Immature natural killer cell (primary cell): ENCODE measurements at regions not wholly inside any gene's neighbourhood (a gene's known extent, or its start where the extent isn't known, plus 50 kb on each side); places are given as distances from the start of the nearest gene placed in this dataset.
"Not testable (repeated sequence)": the region's sequence is repeated elsewhere in the genome, so short reads cannot be mapped to it uniquely, and the experiment has no call there.

ENCODE experiments used
- DNase-seq, 3 donors: peaks; one replicate each; pipeline ENCODE4 v3.0.0; 2022; ENCODE audit warnings: mixed read lengths in 1 of 3
- H3K27ac Mint-ChIP-seq, 6 donors: one replicate each; pipeline ENCODE4 v1.8.0; 2020; ENCODE audit warnings: mixed read lengths in 6 of 6, mild to moderate bottlenecking in 5 of 6, inconsistent platforms in 4 of 6, moderate library complexity in 3 of 6
- H3K27me3 Mint-ChIP-seq, 3 donors: one replicate each; pipeline ENCODE4 v1.8.0; 2020 to 2021; ENCODE audit warnings: low read depth in 3 of 3, mild to moderate bottlenecking in 3 of 3, mixed read lengths in 3 of 3, moderate library complexity in 3 of 3, inconsistent platforms in 1 of 3
- H3K36me3 Mint-ChIP-seq, 3 donors: one replicate each; pipeline ENCODE4 v1.8.0; 2020; ENCODE audit warnings: mixed read lengths in 3 of 3, inconsistent platforms in 2 of 3, mild to moderate bottlenecking in 2 of 3
- H3K4me1 Mint-ChIP-seq, 2 donors: one replicate each; pipeline ENCODE4 v1.8.0; 2020; ENCODE audit warnings: inconsistent platforms in 2 of 2, mild to moderate bottlenecking in 2 of 2, mixed read lengths in 2 of 2, moderate library complexity in 1 of 2
- H3K4me3 Mint-ChIP-seq, 5 donors: one replicate each; pipeline ENCODE4 v1.8.0; 2020; ENCODE audit warnings: mild to moderate bottlenecking in 5 of 5, mixed read lengths in 5 of 5, inconsistent platforms in 3 of 5, moderate library complexity in 3 of 5
- H3K9me3 Mint-ChIP-seq, 6 donors: one replicate each; pipeline ENCODE4 v1.8.0; 2020; ENCODE audit warnings: mild to moderate bottlenecking in 6 of 6, mixed read lengths in 6 of 6, inconsistent platforms in 4 of 6, moderate library complexity in 3 of 6

GRCh38 chr18:43949291-43949690 is 672.0 kb upstream of the SYT4 start:
- DNase-seq, result no peak
- Mint-ChIP-seq H3K9me3 (peaks cover 0 to 12% (median under 1%) of the 10 kb centered on the region in 6 donors), H3K4me1 (no peaks in the 10 kb centered on the region)

GRCh38 chr18:43950062-43950461 is 672.8 kb upstream of the SYT4 start:
- no peaks in the 10 kb centered on the region for H3K36me3 Mint-ChIP-seq
- no peak overlapping the region for H3K4me3 Mint-ChIP-seq
- no peak for DNase-seq
- peaks cover 0 to 12% (median under 1%) of the 10 kb centered on the region in 6 donors for H3K9me3 Mint-ChIP-seq
- no peaks in the 10 kb centered on the region for H3K4me1 Mint-ChIP-seq
- H3K27me3 Mint-ChIP-seq, result no peaks in the 10 kb centered on the region
- no peak overlapping the region for H3K27ac Mint-ChIP-seq

More at GRCh38 chr18:43949291-43949690, 672.0 kb upstream of the SYT4 start:
- no peaks in the 10 kb centered on the region for H3K27me3 Mint-ChIP-seq
- H3K27ac Mint-ChIP-seq, result no peak overlapping the region
- H3K36me3 Mint-ChIP-seq, result no peaks in the 10 kb centered on the region
- no peak overlapping the region for H3K4me3 Mint-ChIP-seq

GRCh38 chr18:43952398-43952797 is 675.1 kb upstream of the SYT4 start:
- no peaks in the 10 kb centered on the region for H3K36me3 Mint-ChIP-seq
- no peak for DNase-seq
- peaks cover 0 to 9% (median 0%) of the 10 kb centered on the region in 6 donors for H3K9me3 Mint-ChIP-seq
- no peak overlapping the region for H3K27ac Mint-ChIP-seq
- no peak overlapping the region for H3K4me3 Mint-ChIP-seq
- H3K27me3 Mint-ChIP-seq, result no peaks in the 10 kb centered on the region
- H3K4me1 Mint-ChIP-seq, result no peaks in the 10 kb centered on the region

GRCh38 chr18:43961722-43962121 is 684.4 kb upstream of the SYT4 start:
- DNase-seq, result no peak
- H3K27me3 Mint-ChIP-seq, result no peaks in the 10 kb centered on the region
- H3K27ac Mint-ChIP-seq, result no peak overlapping the region
- peaks cover 0 to 2% (median 0%) of the 10 kb centered on the region in 6 donors for H3K9me3 Mint-ChIP-seq
- H3K4me3 Mint-ChIP-seq, result peak overlapping the region in 1 of 5 donors; percentile 36
- no peaks in the 10 kb centered on the region for H3K36me3 Mint-ChIP-seq
- no peaks in the 10 kb centered on the region for H3K4me1 Mint-ChIP-seq

- H3K27ac Mint-ChIP-seq, result no peak overlapping the region
- H3K36me3 Mint-ChIP-seq, result no peaks in the 10 kb centered on the region
- H3K4me3 Mint-ChIP-seq, result no peak overlapping the region
- H3K9me3 Mint-ChIP-seq, result peaks cover 0 to 2% (median 0%) of the 10 kb centered on the region in 6 donors
- peaks cover 0 to 2% (median 0%) of the 10 kb centered on the region in 3 donors for H3K27me3 Mint-ChIP-seq
- no peaks in the 10 kb centered on the region for H3K4me1 Mint-ChIP-seq
- DNase-seq, result no peak
Observed at GRCh38 chr18:43964666-43965065, 687.4 kb upstream of the SYT4 start.

- Mint-ChIP-seq H3K27ac (no peak overlapping the region), H3K4me3 (no peak overlapping the region), H3K4me1 (no peaks in the 10 kb centered on the region), H3K9me3 (peaks cover 0 to 2% (median 0%) of the 10 kb centered on the region in 6 donors), H3K36me3 (no peaks in the 10 kb centered on the region), H3K27me3 (peaks cover 0 to 2% (median 0%) of the 10 kb centered on the region in 3 donors)
- DNase-seq, result no peak
Observed at GRCh38 chr18:43965691-43966090, 688.4 kb upstream of the SYT4 start.

GRCh38 chr18:43970656-43971055 is 693.4 kb upstream of the SYT4 start:
- H3K27me3 Mint-ChIP-seq, result peaks cover 0 to 4% (median 0%) of the 10 kb centered on the region in 3 donors
- no peaks in the 10 kb centered on the region for H3K36me3 Mint-ChIP-seq
- no peak for DNase-seq
- H3K9me3 Mint-ChIP-seq, result peaks cover 0 to 1% (median 0%) of the 10 kb centered on the region in 6 donors
- no peak overlapping the region for H3K27ac Mint-ChIP-seq
- no peak overlapping the region for H3K4me3 Mint-ChIP-seq
- no peaks in the 10 kb centered on the region for H3K4me1 Mint-ChIP-seq

GRCh38 chr18:43978174-43978573 is 700.9 kb upstream of the SYT4 start:
- Mint-ChIP-seq H3K36me3 (no peaks in the 10 kb centered on the region), H3K4me3 (no peak overlapping the region), H3K27ac (no peak overlapping the region), H3K4me1 (no peaks in the 10 kb centered on the region), H3K27me3 (peaks cover 0 to 4% (median 3%) of the 10 kb centered on the region in 3 donors), H3K9me3 (peaks cover 1 to 13% (median 5%) of the 10 kb centered on the region in 6 donors)
- no peak for DNase-seq

- Mint-ChIP-seq H3K9me3 (peaks cover 0 to 18% (median 9%) of the 10 kb centered on the region in 6 donors), H3K27me3 (peaks cover 0 to 4% (median 3%) of the 10 kb centered on the region in 3 donors), H3K27ac (no peak overlapping the region), H3K4me1 (no peaks in the 10 kb centered on the region), H3K4me3 (no peak overlapping the region), H3K36me3 (no peaks in the 10 kb centered on the region)
- DNase-seq, result no peak
Observed at GRCh38 chr18:43982582-43982981, 698.1 kb upstream of the SETBP1 start.

GRCh38 chr18:43987061-43987460 is 693.6 kb upstream of the SETBP1 start:
- H3K4me1 Mint-ChIP-seq, DNase-seq, H3K27ac Mint-ChIP-seq, H3K36me3 Mint-ChIP-seq, H3K27me3 Mint-ChIP-seq, H3K4me3 Mint-ChIP-seq: not testable (repeated sequence)
- peaks cover 2 to 26% (median 10%) of the 10 kb centered on the region in 6 donors for H3K9me3 Mint-ChIP-seq

GRCh38 chr18:43992741-43993140 is 687.9 kb upstream of the SETBP1 start:
- no peak overlapping the region for H3K27ac Mint-ChIP-seq
- DNase-seq, result no peak
- no peaks in the 10 kb centered on the region for H3K4me1 Mint-ChIP-seq
- H3K27me3 Mint-ChIP-seq, result peaks cover 0 to 4% (median 0%) of the 10 kb centered on the region in 3 donors
- no peak overlapping the region for H3K4me3 Mint-ChIP-seq
- peaks cover 0 to 12% (median 4%) of the 10 kb centered on the region in 6 donors for H3K9me3 Mint-ChIP-seq
- no peaks in the 10 kb centered on the region for H3K36me3 Mint-ChIP-seq

- Mint-ChIP-seq H3K36me3 (no peaks in the 10 kb centered on the region), H3K4me3 (no peak overlapping the region), H3K27ac (no peak overlapping the region), H3K9me3 (peaks cover 0 to 12% (median 5%) of the 10 kb centered on the region in 6 donors), H3K4me1 (no peaks in the 10 kb centered on the region), H3K27me3 (peaks cover 0 to 4% (median 0%) of the 10 kb centered on the region in 3 donors)
- DNase-seq, result no peak
Observed at GRCh38 chr18:43994381-43994780, 686.3 kb upstream of the SETBP1 start.

- no peak overlapping the region for H3K4me3 Mint-ChIP-seq
- no peaks in the 10 kb centered on the region for H3K36me3 Mint-ChIP-seq
- no peak overlapping the region for H3K27ac Mint-ChIP-seq
- no peak for DNase-seq
- peaks cover 0 to 3% (median 1%) of the 10 kb centered on the region in 3 donors for H3K27me3 Mint-ChIP-seq
- H3K9me3 Mint-ChIP-seq, result peaks cover 0 to 3% (median 0%) of the 10 kb centered on the region in 6 donors
- no peaks in the 10 kb centered on the region for H3K4me1 Mint-ChIP-seq
Observed at GRCh38 chr18:44013871-44014270, 666.8 kb upstream of the SETBP1 start.

- H3K9me3 Mint-ChIP-seq, result peaks cover 0 to 4% (median 0%) of the 10 kb centered on the region in 6 donors
- no peak overlapping the region for H3K4me3 Mint-ChIP-seq
- H3K4me1 Mint-ChIP-seq, result no peaks in the 10 kb centered on the region
- peaks cover 0 to 9% (median 2%) of the 10 kb centered on the region in 3 donors for H3K27me3 Mint-ChIP-seq
- DNase-seq, result no peak
- H3K27ac Mint-ChIP-seq, result no peak overlapping the region
- H3K36me3 Mint-ChIP-seq, result no peaks in the 10 kb centered on the region
Observed at GRCh38 chr18:44025421-44025820, 655.3 kb upstream of the SETBP1 start.

GRCh38 chr18:44028109-44028508 is 652.6 kb upstream of the SETBP1 start:
- H3K4me1 Mint-ChIP-seq, result no peaks in the 10 kb centered on the region
- no peak overlapping the region for H3K4me3 Mint-ChIP-seq
- peaks cover 0 to 2% (median 0%) of the 10 kb centered on the region in 6 donors for H3K9me3 Mint-ChIP-seq
- H3K27me3 Mint-ChIP-seq, result peaks cover 2 to 6% (median 2%) of the 10 kb centered on the region in 3 donors
- no peaks in the 10 kb centered on the region for H3K36me3 Mint-ChIP-seq
- no peak for DNase-seq
- H3K27ac Mint-ChIP-seq, result no peak overlapping the region
